Keratinocyte (primary cell): ENCODE measurements at regions not wholly inside any gene's neighbourhood (a gene's known extent, or its start where the extent isn't known, plus 50 kb on each side); places are given as distances from the start of the nearest gene placed in this dataset.

Source experiments
- DNase-seq: peaks from one replicate; pipeline ENCODE4 v3.0.0-alpha.2; 2011; ENCODE audit warnings: low read depth, missing footprints, low spot score
- FAIRE-seq: peaks from 2 replicates; lab custom pipeline; 2011; peaks lifted over from hg19 to GRCh38; lab: Jason Lieb, UNC
- H2AFZ ChIP-seq: 2 replicates; pipeline ENCODE4 v1.6.0; 2012; ENCODE audit warnings: low read length, control low read depth, inconsistent platforms; ENCODE audit not compliant: control insufficient read depth
- H3K27ac ChIP-seq: 2 replicates; pipeline ENCODE4 v1.5.1; 2011; ENCODE audit warnings: low read length; ENCODE audit not compliant: control insufficient read depth, insufficient read depth
- H3K27me3 ChIP-seq: 3 replicates; pipeline ENCODE4 v1.6.0; 2011; ENCODE audit warnings: low read length; ENCODE audit not compliant: control insufficient read depth, insufficient read depth; ENCODE audit errors: extremely low read depth
- H3K36me3 ChIP-seq, 2 experiments: 2 replicates in 1 of 2; 3 replicates in 1 of 2; pipeline ENCODE4 v1.5.1; 2011; ENCODE audit warnings: low read length in 2 of 2, mild to moderate bottlenecking in 1 of 2; ENCODE audit not compliant: control insufficient read depth in 2 of 2, insufficient read depth in 2 of 2; ENCODE audit errors: extremely low read depth in 1 of 2
- H3K4me1 ChIP-seq: 3 replicates; pipeline ENCODE4 v1.5.1; 2011; ENCODE audit warnings: low read length; ENCODE audit not compliant: control insufficient read depth, insufficient read depth; ENCODE audit errors: extremely low read depth
- H3K4me2 ChIP-seq: 3 replicates; pipeline ENCODE4 v1.6.0; 2011; ENCODE audit warnings: low read depth, low read length; ENCODE audit not compliant: control insufficient read depth, insufficient read depth; ENCODE audit errors: extremely low read depth
- H3K4me3 ChIP-seq, 3 experiments: fragments of 200-600 bp in 1 of 3; sonication (generic) in 1 of 3; 2 replicates in 2 of 3; 3 replicates in 1 of 3; pipeline ENCODE4 v1.5.1; 2011 to 2016; ENCODE audit warnings: low read length in 3 of 3, mild to moderate bottlenecking in 3 of 3, control low read depth in 2 of 3, inconsistent platforms in 1 of 3, low read depth in 1 of 3, mixed read lengths in 1 of 3, mixed run types in 1 of 3, moderate library complexity in 1 of 3; ENCODE audit not compliant: control insufficient read depth in 2 of 3, insufficient read depth in 2 of 3; ENCODE audit errors: extremely low read depth in 1 of 3
- H3K79me2 ChIP-seq: 2 replicates; pipeline ENCODE4 v1.6.0; 2012; ENCODE audit warnings: low read length; ENCODE audit not compliant: control insufficient read depth, insufficient read depth
- H3K9ac ChIP-seq: 3 replicates; pipeline ENCODE4 v1.6.0; 2011; ENCODE audit warnings: low read length; ENCODE audit not compliant: control insufficient read depth, insufficient read depth; ENCODE audit errors: extremely low read depth
- H3K9me1 ChIP-seq: 3 replicates; pipeline ENCODE4 v1.6.0; 2011; ENCODE audit warnings: low read length; ENCODE audit not compliant: control insufficient read depth, insufficient read depth; ENCODE audit errors: extremely low read depth
- H3K9me3 ChIP-seq: 2 replicates; pipeline ENCODE4 v1.5.1; 2012; ENCODE audit warnings: low read depth, low read length; ENCODE audit not compliant: control insufficient read depth
- H4K20me1 ChIP-seq: 3 replicates; pipeline ENCODE4 v1.6.0; 2011; ENCODE audit warnings: low read length; ENCODE audit not compliant: control insufficient read depth, insufficient read depth; ENCODE audit errors: extremely low read depth
- EZH2 ChIP-seq: IDR thresholded peaks from one replicate; pipeline ENCODE4 v1.6.1; 2012; ENCODE audit warnings: inconsistent platforms, mild to moderate bottlenecking, low read length, moderate library complexity
- dilution Hi-C: fragments of 300-500 bp; cut with MboI; formaldehyde crosslinking; loops from one replicate; pipeline ENCODE4 v1.7.0; 2020; ENCODE audit warnings: low sequenced_read_pairs; ENCODE audit not compliant: extremely low pct_ligation_motif_present
- TF ChIP-seq, protein P1 (sequence below), 3 experiments: IDR thresholded peaks in 1 of 3; conservative IDR thresholded peaks in 1 of 3; optimal IDR thresholded peaks in 1 of 3; 2 replicates in 2 of 3; 3 replicates in 1 of 3; pipeline versions ENCODE3 to v1.5.1; 2011; ENCODE audit warnings: low read length in 3 of 3, mild to moderate bottlenecking in 3 of 3, moderate library complexity in 2 of 3, control low read depth in 1 of 3, inconsistent platforms in 1 of 3; ENCODE audit not compliant: insufficient read depth in 2 of 3; ENCODE audit errors: extremely low read depth in 1 of 3

GRCh38 chr13:33657274-33657673 is 160.7 kb upstream of the RFC3 start:
- Histone ChIP-seq H2AFZ (no peak overlapping the region), H3K9ac (no peak overlapping the region), H3K36me3 (no peaks in the 10 kb centered on the region), H3K79me2 (no peaks in the 10 kb centered on the region), H3K4me3 (no peak overlapping the region), H3K4me1 (no peaks in the 10 kb centered on the region), H3K27me3 (no peaks in the 10 kb centered on the region), H3K9me3 (no peaks in the 10 kb centered on the region), H4K20me1 (no peaks in the 10 kb centered on the region), H3K9me1 (no peaks in the 10 kb centered on the region), H3K27ac (no peak overlapping the region), H3K4me2 (no peak overlapping the region)
- DNase-seq (no peak), FAIRE-seq (no peak)
- TF ChIP-seq, protein P1, sequence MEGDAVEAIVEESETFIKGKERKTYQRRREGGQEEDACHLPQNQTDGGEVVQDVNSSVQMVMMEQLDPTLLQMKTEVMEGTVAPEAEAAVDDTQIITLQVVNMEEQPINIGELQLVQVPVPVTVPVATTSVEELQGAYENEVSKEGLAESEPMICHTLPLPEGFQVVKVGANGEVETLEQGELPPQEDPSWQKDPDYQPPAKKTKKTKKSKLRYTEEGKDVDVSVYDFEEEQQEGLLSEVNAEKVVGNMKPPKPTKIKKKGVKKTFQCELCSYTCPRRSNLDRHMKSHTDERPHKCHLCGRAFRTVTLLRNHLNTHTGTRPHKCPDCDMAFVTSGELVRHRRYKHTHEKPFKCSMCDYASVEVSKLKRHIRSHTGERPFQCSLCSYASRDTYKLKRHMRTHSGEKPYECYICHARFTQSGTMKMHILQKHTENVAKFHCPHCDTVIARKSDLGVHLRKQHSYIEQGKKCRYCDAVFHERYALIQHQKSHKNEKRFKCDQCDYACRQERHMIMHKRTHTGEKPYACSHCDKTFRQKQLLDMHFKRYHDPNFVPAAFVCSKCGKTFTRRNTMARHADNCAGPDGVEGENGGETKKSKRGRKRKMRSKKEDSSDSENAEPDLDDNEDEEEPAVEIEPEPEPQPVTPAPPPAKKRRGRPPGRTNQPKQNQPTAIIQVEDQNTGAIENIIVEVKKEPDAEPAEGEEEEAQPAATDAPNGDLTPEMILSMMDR (optimal IDR thresholded peaks at IDR 0.05 in 1 of 3, IDR thresholded peaks at IDR 0.05 in 1 of 3, conservative IDR thresholded peaks at IDR 0.05 in 1 of 3; ENCODE audit: extremely low read depth in 1 of 3, insufficient read depth in 2 of 3, low read length in 3 of 3), result no peak
- TF ChIP-seq EZH2, result no peak
- dilution Hi-C loops, result no loop called here

- dilution Hi-C loops, result no loop called here
- Histone ChIP-seq H3K4me2 (no peak overlapping the region), H2AFZ (no peak overlapping the region), H4K20me1 (no peaks in the 10 kb centered on the region), H3K9ac (no peak overlapping the region), H3K27ac (no peak overlapping the region), H3K79me2 (no peaks in the 10 kb centered on the region), H3K9me3 (no peaks in the 10 kb centered on the region), H3K27me3 (no peaks in the 10 kb centered on the region), H3K4me1 (no peaks in the 10 kb centered on the region), H3K4me3 (no peak overlapping the region), H3K9me1 (no peaks in the 10 kb centered on the region), H3K36me3 (no peaks in the 10 kb centered on the region)
- TF ChIP-seq, protein P1 (optimal IDR thresholded peaks at IDR 0.05 in 1 of 3, IDR thresholded peaks at IDR 0.05 in 1 of 3, conservative IDR thresholded peaks at IDR 0.05 in 1 of 3; ENCODE audit: extremely low read depth in 1 of 3, insufficient read depth in 2 of 3, low read length in 3 of 3), result no peak
- no peak for TF ChIP-seq EZH2
- no peak for DNase-seq
- no peak for FAIRE-seq
Measured at GRCh38 chr13:33659466-33659865, 158.5 kb upstream of the RFC3 start.
